ENCODE measurements at regions not wholly inside any gene's neighbourhood (a gene's known extent, or its start where the extent isn't known, plus 50 kb on each side); places are given as distances from the start of the nearest gene placed in this dataset.

DNA sequence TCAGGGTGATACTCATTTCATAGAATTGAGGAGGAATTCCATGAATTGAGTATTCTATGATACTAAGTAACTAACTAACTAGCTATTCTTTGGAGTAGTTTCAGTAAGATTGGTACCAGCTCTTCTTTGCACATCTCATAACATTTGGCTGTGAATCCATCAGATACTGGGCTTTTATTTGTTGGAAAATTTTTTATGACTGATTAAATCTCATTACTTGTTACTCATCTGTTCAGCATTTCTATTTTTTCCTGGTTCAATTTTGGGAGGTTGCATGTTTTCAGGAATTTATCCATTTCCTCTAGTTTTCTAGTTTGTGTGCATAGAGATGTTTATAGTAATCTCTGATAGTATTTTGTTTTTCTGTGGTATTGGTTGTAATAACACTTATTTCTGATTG, 70.8 kb upstream of the FREM3 start (continued):
- TF ChIP-seq, protein P1, sequence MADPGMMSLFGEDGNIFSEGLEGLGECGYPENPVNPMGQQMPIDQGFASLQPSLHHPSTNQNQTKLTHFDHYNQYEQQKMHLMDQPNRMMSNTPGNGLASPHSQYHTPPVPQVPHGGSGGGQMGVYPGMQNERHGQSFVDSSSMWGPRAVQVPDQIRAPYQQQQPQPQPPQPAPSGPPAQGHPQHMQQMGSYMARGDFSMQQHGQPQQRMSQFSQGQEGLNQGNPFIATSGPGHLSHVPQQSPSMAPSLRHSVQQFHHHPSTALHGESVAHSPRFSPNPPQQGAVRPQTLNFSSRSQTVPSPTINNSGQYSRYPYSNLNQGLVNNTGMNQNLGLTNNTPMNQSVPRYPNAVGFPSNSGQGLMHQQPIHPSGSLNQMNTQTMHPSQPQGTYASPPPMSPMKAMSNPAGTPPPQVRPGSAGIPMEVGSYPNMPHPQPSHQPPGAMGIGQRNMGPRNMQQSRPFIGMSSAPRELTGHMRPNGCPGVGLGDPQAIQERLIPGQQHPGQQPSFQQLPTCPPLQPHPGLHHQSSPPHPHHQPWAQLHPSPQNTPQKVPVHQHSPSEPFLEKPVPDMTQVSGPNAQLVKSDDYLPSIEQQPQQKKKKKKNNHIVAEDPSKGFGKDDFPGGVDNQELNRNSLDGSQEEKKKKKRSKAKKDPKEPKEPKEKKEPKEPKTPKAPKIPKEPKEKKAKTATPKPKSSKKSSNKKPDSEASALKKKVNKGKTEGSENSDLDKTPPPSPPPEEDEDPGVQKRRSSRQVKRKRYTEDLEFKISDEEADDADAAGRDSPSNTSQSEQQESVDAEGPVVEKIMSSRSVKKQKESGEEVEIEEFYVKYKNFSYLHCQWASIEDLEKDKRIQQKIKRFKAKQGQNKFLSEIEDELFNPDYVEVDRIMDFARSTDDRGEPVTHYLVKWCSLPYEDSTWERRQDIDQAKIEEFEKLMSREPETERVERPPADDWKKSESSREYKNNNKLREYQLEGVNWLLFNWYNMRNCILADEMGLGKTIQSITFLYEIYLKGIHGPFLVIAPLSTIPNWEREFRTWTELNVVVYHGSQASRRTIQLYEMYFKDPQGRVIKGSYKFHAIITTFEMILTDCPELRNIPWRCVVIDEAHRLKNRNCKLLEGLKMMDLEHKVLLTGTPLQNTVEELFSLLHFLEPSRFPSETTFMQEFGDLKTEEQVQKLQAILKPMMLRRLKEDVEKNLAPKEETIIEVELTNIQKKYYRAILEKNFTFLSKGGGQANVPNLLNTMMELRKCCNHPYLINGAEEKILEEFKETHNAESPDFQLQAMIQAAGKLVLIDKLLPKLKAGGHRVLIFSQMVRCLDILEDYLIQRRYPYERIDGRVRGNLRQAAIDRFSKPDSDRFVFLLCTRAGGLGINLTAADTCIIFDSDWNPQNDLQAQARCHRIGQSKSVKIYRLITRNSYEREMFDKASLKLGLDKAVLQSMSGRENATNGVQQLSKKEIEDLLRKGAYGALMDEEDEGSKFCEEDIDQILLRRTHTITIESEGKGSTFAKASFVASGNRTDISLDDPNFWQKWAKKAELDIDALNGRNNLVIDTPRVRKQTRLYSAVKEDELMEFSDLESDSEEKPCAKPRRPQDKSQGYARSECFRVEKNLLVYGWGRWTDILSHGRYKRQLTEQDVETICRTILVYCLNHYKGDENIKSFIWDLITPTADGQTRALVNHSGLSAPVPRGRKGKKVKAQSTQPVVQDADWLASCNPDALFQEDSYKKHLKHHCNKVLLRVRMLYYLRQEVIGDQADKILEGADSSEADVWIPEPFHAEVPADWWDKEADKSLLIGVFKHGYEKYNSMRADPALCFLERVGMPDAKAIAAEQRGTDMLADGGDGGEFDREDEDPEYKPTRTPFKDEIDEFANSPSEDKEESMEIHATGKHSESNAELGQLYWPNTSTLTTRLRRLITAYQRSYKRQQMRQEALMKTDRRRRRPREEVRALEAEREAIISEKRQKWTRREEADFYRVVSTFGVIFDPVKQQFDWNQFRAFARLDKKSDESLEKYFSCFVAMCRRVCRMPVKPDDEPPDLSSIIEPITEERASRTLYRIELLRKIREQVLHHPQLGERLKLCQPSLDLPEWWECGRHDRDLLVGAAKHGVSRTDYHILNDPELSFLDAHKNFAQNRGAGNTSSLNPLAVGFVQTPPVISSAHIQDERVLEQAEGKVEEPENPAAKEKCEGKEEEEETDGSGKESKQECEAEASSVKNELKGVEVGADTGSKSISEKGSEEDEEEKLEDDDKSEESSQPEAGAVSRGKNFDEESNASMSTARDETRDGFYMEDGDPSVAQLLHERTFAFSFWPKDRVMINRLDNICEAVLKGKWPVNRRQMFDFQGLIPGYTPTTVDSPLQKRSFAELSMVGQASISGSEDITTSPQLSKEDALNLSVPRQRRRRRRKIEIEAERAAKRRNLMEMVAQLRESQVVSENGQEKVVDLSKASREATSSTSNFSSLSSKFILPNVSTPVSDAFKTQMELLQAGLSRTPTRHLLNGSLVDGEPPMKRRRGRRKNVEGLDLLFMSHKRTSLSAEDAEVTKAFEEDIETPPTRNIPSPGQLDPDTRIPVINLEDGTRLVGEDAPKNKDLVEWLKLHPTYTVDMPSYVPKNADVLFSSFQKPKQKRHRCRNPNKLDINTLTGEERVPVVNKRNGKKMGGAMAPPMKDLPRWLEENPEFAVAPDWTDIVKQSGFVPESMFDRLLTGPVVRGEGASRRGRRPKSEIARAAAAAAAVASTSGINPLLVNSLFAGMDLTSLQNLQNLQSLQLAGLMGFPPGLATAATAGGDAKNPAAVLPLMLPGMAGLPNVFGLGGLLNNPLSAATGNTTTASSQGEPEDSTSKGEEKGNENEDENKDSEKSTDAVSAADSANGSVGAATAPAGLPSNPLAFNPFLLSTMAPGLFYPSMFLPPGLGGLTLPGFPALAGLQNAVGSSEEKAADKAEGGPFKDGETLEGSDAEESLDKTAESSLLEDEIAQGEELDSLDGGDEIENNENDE (IDR thresholded peaks at IDR 0.05; ENCODE audit: insufficient replicate concordance, low read length): no peak
- TF ChIP-seq TBP (IDR thresholded peaks at IDR 0.05; ENCODE audit: low read depth, low read length) (no peak), SUZ12 (IDR thresholded peaks at IDR 0.05; ENCODE audit: low read length) (no peak), CBX8 (IDR thresholded peaks at IDR 0.05; ENCODE audit: borderline replicate concordance, low read depth, low read length) (no peak), CBX5 (IDR thresholded peaks at IDR 0.05; ENCODE audit: low read depth, low read length) (no peak)
- TF ChIP-seq, protein P2, sequence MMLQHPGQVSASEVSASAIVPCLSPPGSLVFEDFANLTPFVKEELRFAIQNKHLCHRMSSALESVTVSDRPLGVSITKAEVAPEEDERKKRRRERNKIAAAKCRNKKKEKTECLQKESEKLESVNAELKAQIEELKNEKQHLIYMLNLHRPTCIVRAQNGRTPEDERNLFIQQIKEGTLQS (IDR thresholded peaks at IDR 0.05; ENCODE audit: insufficient read depth, low read depth, low read length): no peak

Measured in H1 (cell line).